ENCODE measurements at regions not wholly inside any gene's neighbourhood (a gene's known extent, or its start where the extent isn't known, plus 50 kb on each side); places are given as distances from the start of the nearest gene placed in this dataset.
A peak's percentile ranks its signal among the peaks of the same experiment; 100 is the strongest.

GRCh38 chr3:30122359-30122758, 484.0 kb upstream of the TGFBR2 start:
- no peak for DNase-seq (ENCODE audit: low spot score)

GRCh38 chr3:30123224-30123623, 483.2 kb upstream of the TGFBR2 start:
- no peak for DNase-seq (ENCODE audit: low spot score)

GRCh38 chr3:30123755-30124154, 482.6 kb upstream of the TGFBR2 start:
- DNase-seq (ENCODE audit: low spot score), result no peak

- DNase-seq (ENCODE audit: low spot score), result peak; percentile 29
These were observed 481.7 kb upstream of the TGFBR2 start for GRCh38 chr3:30124435-30125370.

GRCh38 chr3:30129765-30130164, 476.6 kb upstream of the TGFBR2 start:
- DNase-seq (ENCODE audit: low spot score), result no peak

GRCh38 chr3:30130391-30130790, 476.0 kb upstream of the TGFBR2 start:
- no peak for DNase-seq (ENCODE audit: low spot score)

GRCh38 chr3:30131191-30131590, 475.2 kb upstream of the TGFBR2 start:
- no peak for DNase-seq (ENCODE audit: low spot score)

- DNase-seq (ENCODE audit: low spot score), result no peak
These were observed 471.2 kb upstream of the TGFBR2 start for GRCh38 chr3:30135190-30135589.

GRCh38 chr3:30139283-30139682, 467.1 kb upstream of the TGFBR2 start:
- DNase-seq (ENCODE audit: low spot score), result no peak

GRCh38 chr3:30140356-30141075, 465.9 kb upstream of the TGFBR2 start:
- no peak for DNase-seq (ENCODE audit: low spot score)

GRCh38 chr3:30141178-30141581, 465.2 kb upstream of the TGFBR2 start:
- no peak for DNase-seq (ENCODE audit: low spot score)

GRCh38 chr3:30141927-30142326, 464.5 kb upstream of the TGFBR2 start:
- no peak for DNase-seq (ENCODE audit: low spot score)

- DNase-seq (ENCODE audit: low spot score), result no peak
These were observed 463.5 kb upstream of the TGFBR2 start for GRCh38 chr3:30142946-30143345.

- no peak for DNase-seq (ENCODE audit: low spot score)
These were observed 461.1 kb upstream of the TGFBR2 start for GRCh38 chr3:30145281-30145680.

- DNase-seq (ENCODE audit: low spot score), result no peak
These were observed 459.4 kb upstream of the TGFBR2 start for GRCh38 chr3:30146978-30147377.

GRCh38 chr3:30154853-30155252, 451.5 kb upstream of the TGFBR2 start:
- DNase-seq (ENCODE audit: low spot score), result no peak

GRCh38 chr3:30155755-30156154, 450.6 kb upstream of the TGFBR2 start:
- no peak for DNase-seq (ENCODE audit: low spot score)

GRCh38 chr3:30156586-30157498, 449.6 kb upstream of the TGFBR2 start:
- no peak for DNase-seq (ENCODE audit: low spot score)

- no peak for DNase-seq (ENCODE audit: low spot score)
These were observed 445.0 kb upstream of the TGFBR2 start for GRCh38 chr3:30161375-30161774.

- no peak for DNase-seq (ENCODE audit: low spot score)
These were observed 443.8 kb upstream of the TGFBR2 start for GRCh38 chr3:30162579-30162978.

GRCh38 chr3:30166535-30166934, 439.9 kb upstream of the TGFBR2 start:
- no peak for DNase-seq (ENCODE audit: low spot score)

GRCh38 chr3:30167541-30168011, 438.8 kb upstream of the TGFBR2 start:
- DNase-seq (ENCODE audit: low spot score), result peak; percentile 34
